GM04504 (cell line): ENCODE measurements at regions not wholly inside any gene's neighbourhood (a gene's known extent, or its start where the extent isn't known, plus 50 kb on each side); places are given as distances from the start of the nearest gene placed in this dataset.

Source experiments
- DNase-seq: peaks from one replicate; pipeline ENCODE4 v3.0.0-alpha.2; 2012; ENCODE audit warnings: low read depth

GRCh38 chr3:87329065-87329464 is 52.7 kb upstream of the POU1F1 start:
- DNase-seq, result no peak
